ENCODE measurements at regions not wholly inside any gene's neighbourhood (a gene's known extent, or its start where the extent isn't known, plus 50 kb on each side); places are given as distances from the start of the nearest gene placed in this dataset.

DNA sequence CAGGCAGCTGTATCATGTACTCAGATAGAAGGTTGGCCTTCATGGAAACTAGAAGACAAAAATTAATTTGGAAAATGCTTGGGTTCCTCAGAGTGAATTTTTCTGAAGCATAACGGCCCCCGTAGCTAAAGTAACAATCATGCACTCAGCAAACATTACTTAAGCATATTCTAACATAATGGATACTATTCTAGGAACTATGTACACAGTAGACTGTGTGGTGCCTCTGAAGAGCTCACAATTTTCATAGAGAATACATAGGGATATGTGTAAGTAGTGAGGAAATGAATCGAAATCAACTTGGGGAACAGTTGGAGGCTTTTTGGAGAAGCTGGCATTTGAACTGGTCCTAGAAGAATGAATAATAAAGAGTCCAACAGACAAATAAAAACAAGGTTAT, 1045.0 kb downstream of the GLUD2 start:
- H3K27ac Mint-ChIP-seq = no peak overlapping the region
- no peaks in the 10 kb centered on the region for H3K4me1 Mint-ChIP-seq (ENCODE audit: low read depth)
- DNase-seq = no peak
- H3K9me3 Mint-ChIP-seq = 0 out of 2 replicates have a peak, but pooled peaks cover 3% of the 10 kb centered on the region
- no peaks in the 10 kb centered on the region for H3K27me3 Mint-ChIP-seq (ENCODE audit: insufficient read depth)
- no peaks in the 10 kb centered on the region; the same call in 1 of the 2 replicates for H3K36me3 Mint-ChIP-seq (ENCODE audit: low read depth)
- TF ChIP-seq, protein P1, sequence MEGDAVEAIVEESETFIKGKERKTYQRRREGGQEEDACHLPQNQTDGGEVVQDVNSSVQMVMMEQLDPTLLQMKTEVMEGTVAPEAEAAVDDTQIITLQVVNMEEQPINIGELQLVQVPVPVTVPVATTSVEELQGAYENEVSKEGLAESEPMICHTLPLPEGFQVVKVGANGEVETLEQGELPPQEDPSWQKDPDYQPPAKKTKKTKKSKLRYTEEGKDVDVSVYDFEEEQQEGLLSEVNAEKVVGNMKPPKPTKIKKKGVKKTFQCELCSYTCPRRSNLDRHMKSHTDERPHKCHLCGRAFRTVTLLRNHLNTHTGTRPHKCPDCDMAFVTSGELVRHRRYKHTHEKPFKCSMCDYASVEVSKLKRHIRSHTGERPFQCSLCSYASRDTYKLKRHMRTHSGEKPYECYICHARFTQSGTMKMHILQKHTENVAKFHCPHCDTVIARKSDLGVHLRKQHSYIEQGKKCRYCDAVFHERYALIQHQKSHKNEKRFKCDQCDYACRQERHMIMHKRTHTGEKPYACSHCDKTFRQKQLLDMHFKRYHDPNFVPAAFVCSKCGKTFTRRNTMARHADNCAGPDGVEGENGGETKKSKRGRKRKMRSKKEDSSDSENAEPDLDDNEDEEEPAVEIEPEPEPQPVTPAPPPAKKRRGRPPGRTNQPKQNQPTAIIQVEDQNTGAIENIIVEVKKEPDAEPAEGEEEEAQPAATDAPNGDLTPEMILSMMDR (IDR thresholded peaks at IDR 0.05) = no peak
- no peak overlapping the region for H3K4me3 Mint-ChIP-seq

DNA sequence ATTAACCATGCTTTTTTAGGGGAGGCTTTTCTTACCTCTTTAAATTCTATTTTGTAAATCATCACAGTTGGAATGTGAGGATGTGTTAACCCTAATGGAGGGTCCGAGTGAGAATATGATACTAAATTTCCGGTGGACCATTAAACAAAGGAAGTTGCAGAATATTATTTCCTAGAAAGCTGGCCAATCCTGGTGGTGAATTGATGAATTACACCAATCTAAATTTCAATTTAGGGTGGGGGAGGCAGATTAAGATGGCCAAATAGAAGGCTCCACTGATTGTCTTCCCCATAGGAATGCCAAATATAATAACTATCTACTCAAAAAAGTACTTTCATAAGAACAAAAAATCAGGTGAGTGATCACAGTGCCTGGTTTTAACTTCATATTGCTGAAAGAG, 1045.6 kb downstream of the GLUD2 start:
- Mint-ChIP-seq H3K36me3 (ENCODE audit: low read depth) (no peaks in the 10 kb centered on the region; the same call in 1 of the 2 replicates), H3K27me3 (ENCODE audit: insufficient read depth) (no peaks in the 10 kb centered on the region), H3K4me3 (no peak overlapping the region), H3K4me1 (ENCODE audit: low read depth) (no peaks in the 10 kb centered on the region), H3K9me3 (0 out of 2 replicates have a peak, but pooled peaks cover 7% of the 10 kb centered on the region), H3K27ac (no peak overlapping the region)
- DNase-seq = no peak
- TF ChIP-seq, protein P1 (IDR thresholded peaks at IDR 0.05) = peak; percentile 48

DNA sequence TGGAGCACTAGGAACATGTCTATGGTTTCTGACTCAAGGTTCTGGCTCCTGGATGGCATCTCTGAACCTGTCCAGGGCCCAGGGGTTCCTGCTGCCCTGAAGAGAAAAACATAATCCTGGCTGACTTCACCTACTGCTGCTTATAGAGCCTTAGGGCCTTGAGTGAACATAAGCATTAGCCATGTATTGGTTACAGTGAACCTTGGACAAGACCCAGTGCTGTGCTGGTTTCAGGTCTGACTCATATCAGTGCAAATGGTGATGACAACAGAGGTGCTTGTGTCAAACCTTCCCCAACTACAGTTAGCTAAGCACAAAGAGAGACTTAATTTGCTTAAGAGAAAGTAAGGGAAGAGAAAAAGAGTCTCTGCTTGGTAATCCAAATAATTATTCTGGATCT, 1047.2 kb downstream of the GLUD2 start:
- no peaks in the 10 kb centered on the region; the same call in 1 of the 2 replicates for H3K36me3 Mint-ChIP-seq (ENCODE audit: low read depth)
- peak; percentile 0 for DNase-seq
- H3K9me3 Mint-ChIP-seq = 0 out of 2 replicates have a peak, but pooled peaks cover 7% of the 10 kb centered on the region

DNA sequence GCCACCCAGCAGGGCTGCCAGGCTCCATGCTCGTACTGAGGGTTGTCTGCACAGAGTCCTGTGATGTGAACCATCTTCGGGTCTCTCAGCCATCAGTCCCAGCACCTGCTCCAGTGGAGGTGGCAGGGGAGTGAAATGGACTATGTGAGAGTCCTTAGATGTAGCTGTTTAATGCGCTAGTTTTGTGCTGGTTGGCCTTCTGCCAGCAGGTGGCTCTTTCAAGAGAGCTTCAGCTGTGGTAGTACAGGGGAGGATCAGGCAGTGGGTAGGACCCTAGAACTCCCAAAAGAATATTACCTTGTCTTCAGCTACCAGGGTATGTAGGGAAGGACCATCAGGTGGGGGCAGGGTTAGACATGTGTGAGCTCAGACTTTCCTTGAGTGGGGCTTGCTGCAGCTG, 1066.0 kb downstream of the GLUD2 start:
- no peak for DNase-seq
- H3K36me3 Mint-ChIP-seq (ENCODE audit: low read depth) = no peaks in the 10 kb centered on the region
- no peaks in the 10 kb centered on the region for H3K9me3 Mint-ChIP-seq
- TF ChIP-seq, protein P1 (IDR thresholded peaks at IDR 0.05) = no peak
- peaks cover 2% of the 10 kb centered on the region; the same call in 1 of the 2 replicates for H3K27me3 Mint-ChIP-seq (ENCODE audit: insufficient read depth)
- no peak overlapping the region for H3K27ac Mint-ChIP-seq
- H3K4me1 Mint-ChIP-seq (ENCODE audit: low read depth) = no peaks in the 10 kb centered on the region
- H3K4me3 Mint-ChIP-seq = no peak overlapping the region

More for the DNA sequence above, 1047.2 kb downstream of the GLUD2 start:
- Mint-ChIP-seq H3K4me3 (no peak overlapping the region), H3K27me3 (ENCODE audit: insufficient read depth) (no peaks in the 10 kb centered on the region), H3K27ac (no peak overlapping the region), H3K4me1 (ENCODE audit: low read depth) (no peaks in the 10 kb centered on the region)
- TF ChIP-seq, protein P1 (IDR thresholded peaks at IDR 0.05) = no peak

DNA sequence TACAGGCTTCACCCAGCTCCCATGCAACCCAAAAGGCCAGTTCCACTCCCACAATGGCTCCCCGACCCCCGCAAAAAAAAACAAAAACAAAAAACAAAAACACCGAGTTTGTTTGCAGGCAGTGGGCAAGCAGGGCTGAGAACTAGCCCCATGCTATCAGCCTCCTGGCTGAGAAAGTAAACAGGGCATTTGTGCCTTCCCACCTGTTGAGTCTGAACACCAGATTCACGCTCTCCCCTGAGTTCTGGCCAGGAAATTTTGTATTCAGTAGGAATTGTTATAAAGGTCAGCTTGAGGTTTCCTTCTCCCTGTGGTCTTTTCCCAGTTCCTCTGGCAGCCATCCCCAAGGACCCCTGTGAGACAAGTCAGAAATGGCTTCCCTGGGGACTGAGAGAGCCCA, 1066.5 kb downstream of the GLUD2 start:
- DNase-seq = no peak
- H3K4me1 Mint-ChIP-seq (ENCODE audit: low read depth) = no peaks in the 10 kb centered on the region
- no peaks in the 10 kb centered on the region for H3K36me3 Mint-ChIP-seq (ENCODE audit: low read depth)
- H3K4me3 Mint-ChIP-seq = no peak overlapping the region
- H3K27me3 Mint-ChIP-seq (ENCODE audit: insufficient read depth) = peaks cover 2% of the 10 kb centered on the region; the same call in 1 of the 2 replicates
- no peaks in the 10 kb centered on the region for H3K9me3 Mint-ChIP-seq
- TF ChIP-seq, protein P1 (IDR thresholded peaks at IDR 0.05) = no peak
- no peak overlapping the region for H3K27ac Mint-ChIP-seq

DNA sequence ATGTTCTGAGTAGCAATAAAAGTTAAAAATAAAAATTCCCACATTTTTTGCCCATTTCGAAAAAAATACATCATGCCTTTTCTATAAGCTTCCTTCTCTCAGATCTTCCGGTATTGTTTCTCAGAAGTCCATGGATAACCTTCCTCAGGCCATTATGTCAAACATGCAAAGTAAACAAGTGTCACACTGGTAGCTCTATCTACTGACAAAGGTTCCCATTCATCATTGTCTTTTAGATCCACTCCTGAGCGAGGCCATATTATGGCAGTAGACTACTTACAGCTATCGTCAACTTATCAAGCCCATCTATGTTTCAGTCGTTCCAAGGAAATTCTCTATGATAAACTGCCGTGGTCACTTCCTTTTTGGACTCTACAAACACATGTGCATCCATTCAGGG, 1068.2 kb downstream of the GLUD2 start:
- no peak for DNase-seq
- Mint-ChIP-seq H3K27me3 (ENCODE audit: insufficient read depth) (peaks cover 2% of the 10 kb centered on the region; the same call in 1 of the 2 replicates), H3K9me3 (no peaks in the 10 kb centered on the region), H3K4me3 (no peak overlapping the region), H3K27ac (no peak overlapping the region), H3K36me3 (ENCODE audit: low read depth) (no peaks in the 10 kb centered on the region), H3K4me1 (ENCODE audit: low read depth) (no peaks in the 10 kb centered on the region)
- TF ChIP-seq, protein P1 (IDR thresholded peaks at IDR 0.05) = no peak
